Stimulated activated CD4-positive, alpha-beta T cell treated with anti-CD3 and anti-CD28 coated beads, Interleukin-2, amount 100 ng/mL, for 24 hours (primary cell): ENCODE measurements at regions not wholly inside any gene's neighbourhood (a gene's known extent, or its start where the extent isn't known, plus 50 kb on each side); places are given as distances from the start of the nearest gene placed in this dataset.

Experiments used
- DNase-seq, 2 donors: peaks; one replicate each; pipeline ENCODE4 v3.0.0-alpha.2; 2020

DNA sequence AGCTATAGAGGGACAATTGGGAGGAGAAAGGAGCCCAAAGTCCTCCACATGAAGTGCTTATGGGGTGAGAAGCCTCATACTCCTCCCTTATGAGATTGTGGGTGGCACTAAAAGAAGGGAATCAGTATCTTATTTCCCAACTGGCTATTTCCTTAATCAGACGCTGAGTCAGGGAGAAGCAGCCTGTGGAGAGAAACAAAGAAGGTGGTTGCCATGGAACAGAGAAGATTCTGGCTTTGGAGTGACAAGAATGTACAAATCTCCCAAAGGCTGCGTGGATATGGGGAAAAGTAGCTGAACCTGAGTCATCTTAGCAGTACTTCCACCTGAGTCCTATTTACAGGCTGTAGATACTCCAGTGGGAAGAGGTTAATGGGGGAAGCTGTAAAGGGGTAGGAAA, 115.8 kb upstream of the CWC22 start:
- no peak for DNase-seq

- no peak for DNase-seq
These were observed 108.6 kb upstream of the CWC22 start for GRCh38 chr2:180115675-180116074.

GRCh38 chr2:180115269-180115668, 108.2 kb upstream of the CWC22 start:
- no peak for DNase-seq

GRCh38 chr2:180111901-180112300, 104.8 kb upstream of the CWC22 start:
- DNase-seq = no peak

- DNase-seq = no peak
These were observed 103.4 kb upstream of the CWC22 start for GRCh38 chr2:180110469-180110868.

DNA sequence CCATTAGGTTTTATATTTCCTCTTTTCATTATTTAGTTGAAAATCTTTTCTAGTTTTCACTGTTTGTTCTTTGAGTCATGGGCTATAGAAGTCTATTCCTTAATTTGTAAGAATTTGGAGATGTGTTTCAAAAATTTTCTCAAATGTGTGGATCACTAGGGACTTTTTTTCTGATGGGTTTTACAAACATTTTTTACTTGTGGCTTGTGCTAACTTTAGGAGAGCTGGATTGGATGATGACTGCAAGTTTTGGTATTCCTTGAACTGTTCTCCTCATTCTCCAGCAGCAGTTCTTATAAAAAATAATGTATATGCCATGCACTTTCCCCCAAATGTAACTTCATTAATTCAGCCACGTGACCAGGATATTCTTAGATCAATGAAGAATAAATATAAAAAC, 94.7 kb upstream of the CWC22 start:
- DNase-seq = no peak

GRCh38 chr2:180099308-180099707, 92.2 kb upstream of the CWC22 start:
- no peak for DNase-seq

- DNase-seq = no peak
These were observed 78.0 kb upstream of the CWC22 start for GRCh38 chr2:180085144-180085543.

DNA sequence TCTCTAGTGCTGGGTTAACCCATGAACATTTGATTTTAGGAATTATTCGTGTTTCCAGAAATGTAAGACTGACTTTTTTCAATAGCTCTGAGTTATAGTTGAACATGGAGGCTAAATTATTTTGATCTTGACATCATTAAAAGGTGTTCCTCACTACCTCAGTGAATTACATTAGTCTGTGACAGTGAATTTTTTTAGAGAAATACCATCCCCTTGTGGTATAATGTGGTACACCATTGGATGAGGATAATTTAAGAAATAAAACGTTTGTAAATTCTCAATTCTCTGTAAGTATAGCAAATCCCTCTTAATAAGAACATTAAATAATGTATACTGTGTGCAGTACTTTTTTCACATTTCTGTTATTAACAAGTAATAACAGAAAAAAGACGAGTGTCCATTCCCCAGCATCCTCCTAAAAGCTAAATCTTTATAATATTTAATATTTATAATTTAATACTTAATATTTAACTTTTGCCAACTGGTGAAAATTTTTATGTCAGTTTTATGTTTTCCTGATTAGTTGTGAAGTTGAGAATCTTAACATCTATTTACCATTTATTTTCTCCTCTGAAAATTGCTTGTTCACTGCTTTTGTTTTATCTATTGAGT, 70.3 kb upstream of the CWC22 start:
- DNase-seq = no peak

DNA sequence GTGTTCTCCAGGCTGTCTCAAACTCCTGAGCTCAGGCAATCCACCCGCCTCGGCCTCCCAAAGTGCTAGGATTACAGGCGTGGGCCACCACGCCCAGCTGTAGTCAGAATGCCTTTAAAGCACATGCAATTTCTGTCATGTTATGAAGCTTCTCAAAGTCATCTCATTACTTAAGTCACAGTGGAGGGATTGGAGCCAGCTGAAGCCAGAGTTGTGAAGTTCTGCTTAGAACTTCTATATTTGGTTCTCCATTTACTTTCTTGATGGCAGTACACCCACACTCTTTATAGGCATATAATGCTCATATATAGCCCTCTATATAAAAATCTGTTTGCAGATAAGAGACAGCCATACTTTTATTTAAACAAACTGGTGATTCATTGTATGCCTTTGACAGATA, 68.8 kb upstream of the CWC22 start:
- DNase-seq = no peak

- no peak for DNase-seq
These were observed 64.7 kb upstream of the CWC22 start for GRCh38 chr2:180071797-180072196.

DNA sequence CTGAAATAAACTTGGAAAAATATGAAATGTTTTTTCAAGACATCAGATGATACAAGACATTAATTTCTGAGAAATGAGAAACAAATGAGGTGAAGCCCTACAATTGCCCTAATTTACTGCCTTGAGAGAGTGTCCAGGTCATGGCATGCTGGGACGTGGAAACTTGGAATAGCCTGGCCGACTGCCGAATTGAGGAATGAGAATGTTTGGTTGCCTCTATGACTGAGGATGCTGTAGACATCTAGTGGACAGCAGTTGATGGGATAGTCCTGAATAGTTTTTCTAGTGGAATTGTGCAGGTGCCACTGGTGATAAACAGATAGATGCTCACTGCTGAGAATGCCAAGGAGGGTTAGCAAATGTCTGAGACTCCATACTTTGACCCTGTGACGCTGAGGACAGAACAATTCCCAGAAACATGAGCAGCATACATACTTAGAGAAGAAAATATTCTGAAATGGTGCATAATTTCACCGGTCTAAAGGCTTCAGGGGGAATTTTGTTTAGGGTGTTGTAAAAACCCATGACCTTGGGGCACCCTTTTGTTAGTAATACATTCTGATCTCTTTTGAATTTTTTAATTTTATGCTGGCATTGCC, 56.5 kb upstream of the CWC22 start:
- DNase-seq = no peak

GRCh38 chr2:180062178-180062577, 55.1 kb upstream of the CWC22 start:
- DNase-seq = no peak

DNA sequence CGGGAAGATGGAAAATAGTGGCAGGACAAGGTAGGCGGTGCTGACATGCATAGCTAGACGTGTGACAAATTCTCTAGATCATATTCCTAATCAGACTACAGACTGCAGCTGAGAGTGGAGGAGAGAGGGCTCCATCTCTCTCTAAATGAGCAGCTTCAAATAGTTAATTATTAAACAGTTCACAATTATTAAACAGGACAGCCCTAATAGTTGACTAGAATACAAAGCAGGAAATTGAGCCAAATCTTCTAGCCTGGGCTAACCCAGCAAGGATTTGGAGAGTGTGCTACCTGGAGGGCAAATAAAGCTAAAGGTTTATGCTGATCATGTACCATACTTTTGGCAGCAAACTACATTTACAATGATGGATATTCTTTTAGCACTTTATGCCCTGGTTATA, 54.4 kb upstream of the CWC22 start:
- DNase-seq = no peak

DNA sequence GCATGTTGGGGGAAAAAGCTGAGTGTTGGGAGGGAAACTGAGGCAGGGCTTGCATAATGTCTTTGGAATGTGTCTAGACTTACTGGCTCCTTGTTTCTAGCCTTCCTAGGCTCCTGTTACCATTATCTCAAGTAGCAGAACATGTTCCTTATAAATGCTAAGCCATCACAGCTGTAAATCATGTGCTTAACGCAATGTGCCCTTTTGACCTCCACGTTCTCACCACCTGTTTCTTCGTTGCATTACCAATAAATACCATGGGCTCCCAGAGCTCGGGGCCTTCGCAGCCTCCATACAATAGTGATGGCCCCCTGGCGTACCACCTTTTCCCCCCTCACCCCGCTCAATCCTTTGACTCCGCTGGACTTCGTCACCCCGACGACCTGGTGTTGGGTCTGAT, 54.0 kb upstream of the CWC22 start:
- DNase-seq = no peak

DNA sequence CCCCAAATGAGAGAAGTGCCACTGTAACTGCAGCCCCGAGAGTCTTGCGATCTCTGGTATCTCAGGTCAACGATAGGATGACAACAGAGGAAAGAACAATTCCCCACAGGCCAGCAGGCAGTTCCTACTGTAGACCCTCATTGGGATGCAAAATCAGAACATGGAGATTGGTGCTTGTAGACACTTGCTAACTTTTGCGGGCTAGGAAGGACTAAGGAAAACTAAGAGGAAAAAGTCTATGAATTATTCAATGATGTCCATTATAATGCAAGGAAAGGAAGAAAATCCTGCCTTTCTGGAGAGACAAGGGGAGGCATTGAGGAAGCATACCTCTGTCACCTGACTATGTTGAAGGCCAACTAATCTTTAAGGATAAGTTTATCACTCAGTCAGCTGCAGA, 51.9 kb upstream of the CWC22 start:
- no peak for DNase-seq

GRCh38 chr2:180057706-180058412, 50.8 kb upstream of the CWC22 start:
- no peak for DNase-seq
